CD4-positive, alpha-beta T cell treated with Interleukin-4 for 4 hours (primary cell): ENCODE measurements at regions not wholly inside any gene's neighbourhood (a gene's known extent, or its start where the extent isn't known, plus 50 kb on each side); places are given as distances from the start of the nearest gene placed in this dataset.

Source experiments
- DNase-seq: peaks from one replicate; pipeline ENCODE4 v3.0.0-alpha.2; 2020

DNA sequence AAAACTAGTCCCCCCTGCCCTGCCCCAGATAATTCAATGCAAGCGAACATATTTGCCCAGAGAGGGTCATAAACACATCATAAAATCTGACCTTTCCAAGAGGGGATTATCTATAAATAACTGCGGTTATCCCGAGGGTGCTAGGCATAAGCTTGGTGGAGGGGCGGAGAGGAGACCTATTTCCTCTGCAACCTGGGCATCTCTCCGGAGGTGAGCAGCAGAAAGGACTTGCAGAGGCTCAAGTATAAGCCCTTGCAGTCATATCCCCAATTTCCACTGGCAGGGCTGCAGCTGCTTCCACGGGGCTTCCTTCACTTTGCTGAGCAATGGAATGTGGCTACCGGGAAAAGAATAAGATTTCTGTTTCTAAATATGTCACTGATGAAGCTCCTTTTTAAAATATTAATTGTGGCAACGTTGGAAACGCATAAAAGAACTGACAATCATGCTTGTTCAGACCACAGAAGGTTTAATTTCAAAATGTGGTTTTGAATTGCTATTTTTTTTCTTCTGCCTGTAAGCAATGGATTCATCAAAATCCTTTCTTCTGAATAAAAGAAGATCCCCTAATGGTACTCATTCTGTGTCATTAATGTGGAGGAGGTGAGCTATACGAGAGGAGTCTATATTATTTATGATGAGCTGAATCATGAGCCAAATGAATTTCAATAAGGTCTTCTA is 268.9 kb upstream of the ATP2B1 start:
- DNase-seq, result no peak

- no peak for DNase-seq
These were observed 268.2 kb upstream of the ATP2B1 start for GRCh38 chr12:89976866-89977265.

DNA sequence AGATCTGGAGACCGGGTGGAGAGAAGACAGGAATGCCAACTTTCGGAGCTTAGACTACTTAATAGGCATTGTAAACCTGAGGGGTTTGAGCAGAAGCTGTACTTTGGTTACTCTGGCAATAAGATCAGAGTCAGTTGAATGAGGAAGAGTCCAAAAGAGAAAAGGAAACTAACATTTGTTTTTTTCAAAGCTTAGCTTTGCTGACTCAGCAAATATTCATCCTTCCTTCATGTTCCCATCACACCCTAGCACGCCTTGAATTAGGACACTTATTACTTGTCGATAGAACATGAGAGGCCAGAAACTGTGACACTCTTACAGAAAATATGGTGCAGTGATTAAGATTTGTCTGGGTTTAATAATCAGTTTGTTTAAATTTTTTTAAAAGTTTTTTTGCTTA is 266.9 kb upstream of the ATP2B1 start:
- DNase-seq, result no peak

DNA sequence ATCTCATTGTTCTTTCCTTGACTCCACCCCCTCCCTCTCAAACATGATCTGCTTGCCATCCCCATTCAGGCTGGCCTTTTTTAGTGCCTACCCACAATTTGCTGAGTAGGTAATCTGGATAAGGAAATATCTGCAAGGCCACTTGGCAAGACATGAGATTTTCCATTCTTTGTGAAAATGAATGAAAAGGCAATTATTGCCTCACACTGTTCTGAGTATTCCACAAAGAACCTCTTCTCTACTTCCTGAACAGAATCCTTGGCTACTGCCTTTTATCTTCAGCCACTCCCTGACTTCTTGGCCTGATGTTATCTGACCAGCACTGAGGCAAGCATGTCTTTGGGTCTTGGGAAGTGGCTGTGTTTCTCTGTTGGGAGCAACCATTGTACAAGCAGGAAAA is 263.2 kb upstream of the ATP2B1 start:
- DNase-seq, result no peak

DNA sequence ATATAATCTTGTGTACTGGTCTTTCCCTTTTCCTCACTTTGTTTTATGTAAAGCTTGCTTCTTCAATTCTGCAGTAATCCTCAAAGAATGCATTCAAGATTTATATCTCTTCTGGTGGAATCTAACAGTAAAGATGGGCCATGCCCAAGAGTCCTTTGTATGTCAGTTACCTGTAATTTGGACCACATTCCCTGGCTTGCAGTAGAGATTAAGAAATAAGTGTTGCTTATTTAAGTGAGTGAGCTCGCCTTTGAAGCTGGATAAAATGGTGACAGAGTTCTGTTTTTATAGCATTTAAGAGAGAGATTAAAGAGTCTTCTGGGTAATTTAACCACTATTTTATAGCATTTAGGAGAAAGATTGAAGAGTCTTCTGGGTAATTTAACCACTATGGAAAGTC is 262.1 kb upstream of the ATP2B1 start:
- no peak for DNase-seq

DNA sequence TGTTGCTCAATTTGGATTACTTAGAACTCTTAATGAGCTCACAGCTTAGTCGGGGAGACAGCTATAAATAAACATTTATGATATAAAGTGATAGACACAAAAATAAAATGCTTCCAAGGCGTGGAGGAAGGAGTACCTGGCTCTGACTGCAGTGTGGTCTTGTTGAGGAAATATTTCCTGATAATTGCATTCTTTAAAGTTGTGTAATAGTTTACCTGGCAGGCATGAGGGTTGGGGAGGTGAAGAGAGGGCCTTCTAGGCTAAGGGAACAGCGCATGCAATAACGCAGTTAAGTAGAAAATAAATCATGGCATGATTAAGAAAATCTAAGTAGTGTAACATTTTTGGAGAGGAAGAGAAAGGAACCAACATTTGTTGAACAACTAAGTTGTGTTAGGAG is 260.5 kb upstream of the ATP2B1 start:
- DNase-seq, result no peak

GRCh38 chr12:89968151-89968700 is 259.6 kb upstream of the ATP2B1 start:
- DNase-seq, result no peak

- DNase-seq, result no peak
These were observed 258.0 kb upstream of the ATP2B1 start for GRCh38 chr12:89966495-89967240.

- no peak for DNase-seq
These were observed 257.4 kb upstream of the ATP2B1 start for GRCh38 chr12:89965993-89966392.

- no peak for DNase-seq
These were observed 254.0 kb upstream of the ATP2B1 start for GRCh38 chr12:89962648-89963047.

DNA sequence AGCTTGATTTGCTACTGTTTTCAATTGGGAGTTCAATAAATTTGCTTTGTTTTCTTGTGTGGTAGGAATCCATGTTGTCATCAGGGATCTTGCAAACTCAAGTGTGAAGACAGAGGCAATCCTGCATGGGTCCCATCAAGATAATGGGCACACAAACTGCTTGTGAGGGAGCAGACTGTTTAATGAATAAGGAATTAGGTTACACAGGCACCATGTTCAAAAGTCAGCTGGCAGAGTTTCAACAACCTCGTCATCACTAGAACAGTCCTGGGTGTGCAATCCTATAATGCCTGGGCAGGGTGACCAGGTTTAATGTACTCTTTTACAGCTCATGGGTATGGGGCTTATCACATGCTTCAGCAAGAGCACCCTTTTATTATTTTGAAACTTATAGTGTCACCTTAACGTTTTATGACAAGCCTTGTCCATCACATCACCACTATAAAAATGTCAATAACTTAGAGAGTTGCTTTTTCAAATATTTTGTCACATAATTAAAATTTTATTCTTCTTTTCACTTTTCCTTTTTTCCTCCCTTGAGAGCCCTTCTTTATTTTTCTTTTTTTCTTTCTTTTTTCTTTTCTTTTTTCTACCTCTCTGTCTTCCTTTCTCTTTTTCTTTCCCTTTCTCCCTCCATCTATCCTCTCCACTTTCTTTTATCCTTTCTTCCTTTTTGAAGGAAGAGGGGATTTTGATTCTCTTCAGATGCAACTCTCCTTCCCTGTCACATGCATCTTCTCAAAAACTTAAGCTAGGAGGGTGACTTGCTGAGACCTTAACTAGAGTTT is 252.2 kb upstream of the ATP2B1 start:
- DNase-seq, result no peak

GRCh38 chr12:89960011-89960507 is 251.4 kb upstream of the ATP2B1 start:
- DNase-seq, result peak; percentile 74

- no peak for DNase-seq
These were observed 250.5 kb upstream of the ATP2B1 start for GRCh38 chr12:89959179-89959578.

DNA sequence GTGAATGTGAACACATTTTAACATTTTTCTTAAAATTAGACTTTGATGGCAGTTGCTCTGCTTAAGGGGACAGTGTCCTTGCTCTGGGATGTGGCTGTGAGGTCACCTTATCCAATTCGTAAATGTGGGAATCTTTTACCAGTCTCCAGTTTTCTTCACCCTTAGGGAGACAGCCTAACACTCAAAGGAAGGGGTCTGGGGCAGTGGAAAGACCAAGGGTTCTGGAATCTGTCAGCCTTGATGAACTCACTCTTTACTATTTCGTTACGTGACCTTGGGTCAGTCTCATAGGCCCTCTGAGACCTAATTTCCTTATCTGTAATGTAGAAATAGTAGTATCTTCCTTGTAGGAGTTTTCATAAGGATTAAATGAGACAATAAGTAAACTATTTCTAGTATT is 245.6 kb upstream of the ATP2B1 start:
- no peak for DNase-seq

- DNase-seq, result no peak
These were observed 243.0 kb upstream of the ATP2B1 start for GRCh38 chr12:89951694-89952060.

- peak; percentile 54 for DNase-seq
These were observed 242.5 kb upstream of the ATP2B1 start for GRCh38 chr12:89951050-89951693.

DNA sequence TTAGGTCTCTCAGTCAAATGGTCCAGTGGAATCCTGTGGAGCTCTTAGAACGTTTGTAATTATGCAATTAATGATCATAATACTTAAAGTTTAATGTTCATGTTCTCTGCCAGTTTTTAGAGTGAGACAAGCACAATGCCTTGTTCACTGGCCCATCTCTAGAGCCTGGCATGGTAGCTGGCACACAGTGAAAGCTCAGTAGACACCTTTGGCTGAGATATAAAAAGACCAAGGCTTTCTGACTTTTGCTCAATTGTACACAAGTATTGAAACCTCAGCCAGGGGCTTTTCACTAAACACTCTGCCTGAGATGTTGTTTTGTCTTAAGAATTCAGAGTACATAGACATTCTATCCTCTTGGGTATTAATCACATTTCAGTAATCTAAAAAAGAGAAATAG is 241.8 kb upstream of the ATP2B1 start:
- peak; percentile 72 for DNase-seq

DNA sequence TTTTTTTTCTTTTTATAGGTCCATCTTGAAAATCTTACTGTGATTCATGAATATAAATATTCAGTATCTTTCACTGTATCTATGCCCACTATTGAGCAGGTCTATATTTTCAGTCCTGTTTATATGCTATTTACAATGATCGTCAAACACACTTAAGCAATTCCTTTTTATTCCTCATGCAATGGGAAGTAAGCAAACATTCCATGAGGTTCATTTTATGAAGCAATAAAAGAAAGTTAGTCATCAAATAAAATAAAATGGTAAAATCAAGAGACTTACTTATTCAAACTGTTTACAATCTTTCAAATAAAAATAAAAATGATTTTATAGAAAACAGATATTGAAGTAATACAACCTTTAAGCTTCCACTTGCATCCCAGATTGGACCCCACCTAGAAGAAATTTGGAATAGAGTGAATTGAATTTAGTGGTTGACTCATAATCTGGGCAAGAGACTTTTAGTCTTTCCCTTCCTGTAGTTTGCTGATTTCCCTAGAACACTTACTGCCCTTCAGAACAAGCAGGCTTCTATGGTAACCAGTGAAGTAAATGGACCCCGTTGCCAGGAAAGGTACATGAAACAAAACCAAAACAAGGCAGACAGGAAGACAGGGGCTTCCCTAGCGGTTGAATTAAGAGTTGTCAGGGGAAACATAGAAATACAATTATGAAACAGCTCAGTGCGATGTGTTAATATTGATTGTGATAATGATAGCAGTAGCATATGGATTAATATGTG is 241.0 kb upstream of the ATP2B1 start:
- DNase-seq, result peak; percentile 98

- DNase-seq, result no peak
These were observed 239.9 kb upstream of the ATP2B1 start for GRCh38 chr12:89948271-89949175.

DNA sequence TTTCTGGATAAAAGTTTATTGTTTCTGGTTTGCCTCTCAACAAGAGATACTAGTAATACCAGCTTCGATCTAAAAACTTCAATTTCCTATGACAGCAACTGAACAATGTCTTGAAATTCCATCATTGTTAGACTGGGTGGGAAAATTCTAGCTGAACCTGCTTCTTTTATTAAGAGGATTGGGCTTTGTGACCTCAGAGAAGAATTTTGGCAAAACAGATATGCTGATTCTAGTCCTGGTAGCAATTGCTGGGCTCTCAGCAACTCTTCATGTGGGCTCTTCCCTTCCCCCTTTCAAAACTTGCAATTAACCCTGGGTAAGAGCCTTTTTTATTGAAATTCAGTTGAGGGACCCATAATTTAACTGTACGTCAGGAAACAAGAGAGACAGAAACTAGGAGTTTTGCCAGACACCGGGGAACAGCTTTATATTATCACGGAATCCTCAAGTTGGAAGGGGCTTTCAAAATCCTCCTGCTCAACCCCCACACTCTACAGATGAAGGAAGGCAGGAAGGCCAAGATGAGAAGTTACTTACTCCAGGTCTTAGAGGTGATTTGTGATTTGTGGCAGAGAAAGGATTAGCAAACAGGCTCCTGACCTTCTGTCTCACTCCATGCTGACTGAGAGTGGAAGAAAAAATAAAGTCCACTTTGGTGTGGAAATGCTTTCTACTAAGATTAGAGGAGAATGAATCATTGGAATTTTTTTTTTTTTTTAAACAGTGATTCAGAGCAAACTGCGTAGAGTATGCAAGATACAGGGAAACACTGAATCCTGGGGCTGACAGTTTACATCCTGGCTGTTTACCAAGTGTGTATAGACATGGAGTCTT is 239.0 kb upstream of the ATP2B1 start:
- peak; percentile 69 for DNase-seq
